ENCODE measurements at regions not wholly inside any gene's neighbourhood (a gene's known extent, or its start where the extent isn't known, plus 50 kb on each side); places are given as distances from the start of the nearest gene placed in this dataset.
A peak's percentile ranks its signal among the peaks of the same experiment; 100 is the strongest.

DNA sequence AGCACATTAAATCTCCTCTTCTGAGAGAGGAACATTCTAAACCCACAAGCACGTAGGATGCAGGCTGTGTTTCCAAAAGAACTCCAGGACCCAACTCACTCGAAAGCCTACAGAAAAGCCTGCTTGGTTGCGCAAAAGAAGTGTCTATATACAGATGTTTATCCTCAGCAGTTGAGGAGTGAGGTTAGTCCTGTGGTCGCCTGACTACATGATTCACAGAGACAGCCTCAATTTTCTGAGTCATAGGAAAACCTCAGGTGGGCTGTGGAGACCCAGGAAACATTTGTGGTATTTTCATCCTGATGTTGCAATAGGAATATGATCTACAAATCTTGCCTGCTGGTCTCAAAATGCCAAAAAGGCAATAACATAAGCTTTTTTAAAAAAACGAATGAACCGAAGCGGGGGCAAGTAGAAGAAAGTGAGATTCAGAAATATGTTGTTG lies 183.8 kb upstream of the THRB start:
- Histone ChIP-seq H3K27me3 (replicated peaks; ENCODE audit: insufficient read depth, low read length) (no peaks in the 10 kb centered on the region), H3F3A (ENCODE audit: insufficient read depth, low read length) (no peaks in the 10 kb centered on the region), H3K79me2 (ENCODE audit: low read length) (no peaks in the 10 kb centered on the region), H3K9ac (ENCODE audit: low read length) (no peak overlapping the region), H3K9me3 (replicated peaks; ENCODE audit: insufficient read depth, low read length) (no peaks in the 10 kb centered on the region), H3K9me2 (replicated peaks; ENCODE audit: insufficient read depth, low read length) (no peaks in the 10 kb centered on the region), H3K4me1 (ENCODE audit: low read length) (no peaks in the 10 kb centered on the region), H3K4me3 (ENCODE audit: low read length) (no peak overlapping the region), H3K27ac (ENCODE audit: low read length) (no peak overlapping the region), H2AFZ (ENCODE audit: low read length) (no peak overlapping the region), H3K36me3 (replicated peaks; ENCODE audit: insufficient read depth, low read length) (no peaks in the 10 kb centered on the region), H4K20me1 (ENCODE audit: insufficient read depth, low read length) (no peaks in the 10 kb centered on the region), H3K4me2 (ENCODE audit: low read depth, low read length) (no peak overlapping the region)
- TF ChIP-seq EZH2 (optimal IDR thresholded peaks at IDR 0.05; ENCODE audit: low read depth, low read length) (no peak), EZH2phosphoT487 (IDR thresholded peaks at IDR 0.05; ENCODE audit: low read length) (no peak)
- TF ChIP-seq, protein P1, sequence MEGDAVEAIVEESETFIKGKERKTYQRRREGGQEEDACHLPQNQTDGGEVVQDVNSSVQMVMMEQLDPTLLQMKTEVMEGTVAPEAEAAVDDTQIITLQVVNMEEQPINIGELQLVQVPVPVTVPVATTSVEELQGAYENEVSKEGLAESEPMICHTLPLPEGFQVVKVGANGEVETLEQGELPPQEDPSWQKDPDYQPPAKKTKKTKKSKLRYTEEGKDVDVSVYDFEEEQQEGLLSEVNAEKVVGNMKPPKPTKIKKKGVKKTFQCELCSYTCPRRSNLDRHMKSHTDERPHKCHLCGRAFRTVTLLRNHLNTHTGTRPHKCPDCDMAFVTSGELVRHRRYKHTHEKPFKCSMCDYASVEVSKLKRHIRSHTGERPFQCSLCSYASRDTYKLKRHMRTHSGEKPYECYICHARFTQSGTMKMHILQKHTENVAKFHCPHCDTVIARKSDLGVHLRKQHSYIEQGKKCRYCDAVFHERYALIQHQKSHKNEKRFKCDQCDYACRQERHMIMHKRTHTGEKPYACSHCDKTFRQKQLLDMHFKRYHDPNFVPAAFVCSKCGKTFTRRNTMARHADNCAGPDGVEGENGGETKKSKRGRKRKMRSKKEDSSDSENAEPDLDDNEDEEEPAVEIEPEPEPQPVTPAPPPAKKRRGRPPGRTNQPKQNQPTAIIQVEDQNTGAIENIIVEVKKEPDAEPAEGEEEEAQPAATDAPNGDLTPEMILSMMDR (IDR thresholded peaks at IDR 0.05; ENCODE audit: low read length), result no peak
- no peak for DNase-seq

DNA sequence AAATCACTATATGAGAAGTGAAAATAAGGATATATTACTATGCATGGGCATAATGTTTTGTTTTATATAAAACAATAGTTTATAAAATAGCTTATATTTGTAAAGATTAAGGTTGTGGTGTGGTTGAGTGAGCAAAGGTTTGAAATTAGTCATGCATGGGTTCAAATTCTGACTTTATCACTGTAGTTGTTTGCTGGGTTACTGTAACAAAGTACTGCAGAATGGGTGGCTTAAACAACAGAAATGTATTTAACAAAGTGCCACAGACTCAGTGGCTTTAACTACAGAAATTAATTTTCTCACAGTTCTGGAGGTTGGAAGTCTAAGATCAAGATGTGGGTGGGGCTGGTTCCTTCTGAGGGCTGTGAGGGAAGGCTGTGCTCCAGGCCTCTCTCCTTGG lies 184.8 kb upstream of the THRB start:
- Histone ChIP-seq H3K4me1 (ENCODE audit: low read length) (no peaks in the 10 kb centered on the region), H3K9ac (ENCODE audit: low read length) (no peak overlapping the region), H3K4me2 (ENCODE audit: low read depth, low read length) (no peak overlapping the region), H2AFZ (ENCODE audit: low read length) (no peak overlapping the region), H3K27ac (ENCODE audit: low read length) (no peak overlapping the region), H3K36me3 (replicated peaks; ENCODE audit: insufficient read depth, low read length) (no peaks in the 10 kb centered on the region), H4K20me1 (ENCODE audit: insufficient read depth, low read length) (no peaks in the 10 kb centered on the region), H3F3A (ENCODE audit: insufficient read depth, low read length) (no peaks in the 10 kb centered on the region), H3K79me2 (ENCODE audit: low read length) (no peaks in the 10 kb centered on the region), H3K9me3 (replicated peaks; ENCODE audit: insufficient read depth, low read length) (no peaks in the 10 kb centered on the region), H3K4me3 (ENCODE audit: low read length) (no peak overlapping the region), H3K9me2 (replicated peaks; ENCODE audit: insufficient read depth, low read length) (no peaks in the 10 kb centered on the region), H3K27me3 (replicated peaks; ENCODE audit: insufficient read depth, low read length) (no peaks in the 10 kb centered on the region)
- TF ChIP-seq EZH2 (optimal IDR thresholded peaks at IDR 0.05; ENCODE audit: low read depth, low read length), result no peak
- TF ChIP-seq EZH2phosphoT487 (IDR thresholded peaks at IDR 0.05; ENCODE audit: low read length), result no peak
- TF ChIP-seq, protein P1 (IDR thresholded peaks at IDR 0.05; ENCODE audit: low read length), result no peak
- DNase-seq, result no peak

DNA sequence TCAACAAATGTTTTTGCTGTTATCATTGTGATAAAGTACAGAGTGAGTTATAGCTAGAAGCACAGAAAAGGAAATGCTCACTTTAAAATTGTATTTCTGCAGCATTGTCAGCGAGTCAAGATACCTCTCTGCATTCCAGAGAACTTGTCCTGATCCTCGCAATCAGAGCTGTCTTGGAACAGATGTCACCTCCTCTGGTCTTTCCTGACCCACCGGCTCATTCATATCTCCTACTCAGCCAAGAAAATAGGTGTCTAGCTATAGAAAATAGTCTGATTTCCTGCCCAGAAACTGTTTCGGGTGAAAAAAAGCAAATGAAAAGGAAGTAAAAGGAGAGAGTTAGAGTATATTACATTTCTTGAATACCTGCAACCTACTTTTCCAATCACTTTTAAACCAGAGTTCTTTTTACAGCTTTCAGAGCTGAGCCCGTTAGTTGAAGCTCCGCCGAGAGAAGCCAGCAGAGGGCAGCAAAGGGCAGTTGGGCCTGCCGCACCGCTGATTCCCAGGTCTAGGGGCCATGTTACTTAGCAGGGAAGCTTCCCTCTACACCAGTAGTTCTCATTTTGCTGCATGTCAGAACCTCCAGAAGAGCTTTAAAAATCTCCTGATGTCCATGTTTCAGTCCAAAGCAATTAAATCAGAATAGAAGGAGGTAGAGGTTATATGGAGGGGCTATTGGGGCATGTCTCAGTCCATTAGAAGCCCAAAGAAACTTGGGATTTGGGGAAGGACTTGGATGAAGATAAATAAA lies 185.7 kb upstream of the THRB start:
- Histone ChIP-seq H3K27me3 (replicated peaks; ENCODE audit: insufficient read depth, low read length) (no peaks in the 10 kb centered on the region), H3K9ac (ENCODE audit: low read length) (no peak overlapping the region), H3K9me2 (replicated peaks; ENCODE audit: insufficient read depth, low read length) (no peaks in the 10 kb centered on the region), H4K20me1 (ENCODE audit: insufficient read depth, low read length) (no peaks in the 10 kb centered on the region), H3K27ac (ENCODE audit: low read length) (no peak overlapping the region), H3K36me3 (replicated peaks; ENCODE audit: insufficient read depth, low read length) (no peaks in the 10 kb centered on the region), H3K9me3 (replicated peaks; ENCODE audit: insufficient read depth, low read length) (no peaks in the 10 kb centered on the region), H3F3A (ENCODE audit: insufficient read depth, low read length) (no peaks in the 10 kb centered on the region), H3K79me2 (ENCODE audit: low read length) (no peaks in the 10 kb centered on the region), H3K4me3 (ENCODE audit: low read length) (no peak overlapping the region), H2AFZ (ENCODE audit: low read length) (no peak overlapping the region), H3K4me1 (ENCODE audit: low read length) (no peaks in the 10 kb centered on the region), H3K4me2 (ENCODE audit: low read depth, low read length) (no peak overlapping the region)
- DNase-seq, result peak; percentile 42
- TF ChIP-seq EZH2 (optimal IDR thresholded peaks at IDR 0.05; ENCODE audit: low read depth, low read length), result no peak
- TF ChIP-seq EZH2phosphoT487 (IDR thresholded peaks at IDR 0.05; ENCODE audit: low read length), result no peak
- TF ChIP-seq, protein P1 (IDR thresholded peaks at IDR 0.05; ENCODE audit: low read length), result peak; percentile 83
